ENCODE measurements at regions not wholly inside any gene's neighbourhood (a gene's known extent, or its start where the extent isn't known, plus 50 kb on each side); places are given as distances from the start of the nearest gene placed in this dataset.

DNA sequence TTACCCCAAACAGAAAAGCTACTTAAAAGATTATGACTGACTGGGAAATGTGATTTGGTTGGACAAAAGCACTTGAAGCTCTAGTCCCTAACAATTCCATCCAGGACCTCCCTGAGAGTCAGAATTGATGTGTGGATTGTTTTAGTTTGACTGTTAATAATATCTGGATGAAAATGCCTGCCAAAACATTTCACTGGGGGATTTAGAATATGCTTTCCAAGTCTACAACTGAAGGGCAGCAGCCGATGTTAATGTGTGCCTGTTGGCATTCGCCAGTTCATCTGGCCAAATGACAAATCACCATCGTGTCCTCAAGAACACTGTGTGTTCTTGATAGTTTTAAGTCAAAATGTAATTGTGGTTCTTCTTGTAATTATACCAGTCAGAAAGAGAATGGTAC lies 76.0 kb upstream of the TSC22D1 start:
- POLR2A ChIA-PET, result no interaction called here

More for the DNA sequence above, 76.0 kb upstream of the TSC22D1 start:
- Histone ChIP-seq H2AFZ (ENCODE audit: low read length) (no peak overlapping the region), H3K36me3 (replicated peaks in 1 of 2; ENCODE audit: control insufficient read depth in 1 of 2, insufficient read depth in 2 of 2, low read length in 2 of 2) (no peaks in the 10 kb centered on the region), H3K79me2 (ENCODE audit: insufficient read depth, low read length) (no peaks in the 10 kb centered on the region), H3K4me3 (replicated peaks in 1 of 3; ENCODE audit: insufficient read depth in 1 of 3, low read depth in 2 of 3, low read length in 3 of 3) (no peak overlapping the region), H3K9me3 (ENCODE audit: low read length) (no peaks in the 10 kb centered on the region), H3K9ac (ENCODE audit: insufficient read depth, low read depth, low read length) (no peak overlapping the region), H3K4me1 (ENCODE audit: insufficient read depth, low read length) (0 out of 2 replicates have a peak, but pooled peaks cover 6% of the 10 kb centered on the region), H3K27ac (ENCODE audit: extremely low read length, insufficient read depth, low read length) (no peak overlapping the region), H4K20me1 (ENCODE audit: insufficient read depth, low read length) (no peaks in the 10 kb centered on the region), H3K4me2 (ENCODE audit: low read depth, low read length) (no peak overlapping the region), H3K27me3 (ENCODE audit: control insufficient read depth in 1 of 2, insufficient read depth in 2 of 2, low read length in 2 of 2) (no peaks in the 10 kb centered on the region)
- CTCF ChIA-PET (ENCODE audit: low intra/inter-chr PET ratio, low total read pairs), result no interaction called here
- WGBS (ENCODE audit: low lambda C conversion rate), result 72% methylated on average over 3 of the region's 3 CpGs
- in situ Hi-C loops (cut with HindIII; ENCODE audit: extremely low pct_ligation_motif_present, low pct_unique_long_range_greater_than_20kb), result no loop called here
- ATAC-seq, result no peak
- FAIRE-seq, result no peak
- no TSS peak for BruUV-seq (replicated peaks)
- TF ChIP-seq, protein P1, sequence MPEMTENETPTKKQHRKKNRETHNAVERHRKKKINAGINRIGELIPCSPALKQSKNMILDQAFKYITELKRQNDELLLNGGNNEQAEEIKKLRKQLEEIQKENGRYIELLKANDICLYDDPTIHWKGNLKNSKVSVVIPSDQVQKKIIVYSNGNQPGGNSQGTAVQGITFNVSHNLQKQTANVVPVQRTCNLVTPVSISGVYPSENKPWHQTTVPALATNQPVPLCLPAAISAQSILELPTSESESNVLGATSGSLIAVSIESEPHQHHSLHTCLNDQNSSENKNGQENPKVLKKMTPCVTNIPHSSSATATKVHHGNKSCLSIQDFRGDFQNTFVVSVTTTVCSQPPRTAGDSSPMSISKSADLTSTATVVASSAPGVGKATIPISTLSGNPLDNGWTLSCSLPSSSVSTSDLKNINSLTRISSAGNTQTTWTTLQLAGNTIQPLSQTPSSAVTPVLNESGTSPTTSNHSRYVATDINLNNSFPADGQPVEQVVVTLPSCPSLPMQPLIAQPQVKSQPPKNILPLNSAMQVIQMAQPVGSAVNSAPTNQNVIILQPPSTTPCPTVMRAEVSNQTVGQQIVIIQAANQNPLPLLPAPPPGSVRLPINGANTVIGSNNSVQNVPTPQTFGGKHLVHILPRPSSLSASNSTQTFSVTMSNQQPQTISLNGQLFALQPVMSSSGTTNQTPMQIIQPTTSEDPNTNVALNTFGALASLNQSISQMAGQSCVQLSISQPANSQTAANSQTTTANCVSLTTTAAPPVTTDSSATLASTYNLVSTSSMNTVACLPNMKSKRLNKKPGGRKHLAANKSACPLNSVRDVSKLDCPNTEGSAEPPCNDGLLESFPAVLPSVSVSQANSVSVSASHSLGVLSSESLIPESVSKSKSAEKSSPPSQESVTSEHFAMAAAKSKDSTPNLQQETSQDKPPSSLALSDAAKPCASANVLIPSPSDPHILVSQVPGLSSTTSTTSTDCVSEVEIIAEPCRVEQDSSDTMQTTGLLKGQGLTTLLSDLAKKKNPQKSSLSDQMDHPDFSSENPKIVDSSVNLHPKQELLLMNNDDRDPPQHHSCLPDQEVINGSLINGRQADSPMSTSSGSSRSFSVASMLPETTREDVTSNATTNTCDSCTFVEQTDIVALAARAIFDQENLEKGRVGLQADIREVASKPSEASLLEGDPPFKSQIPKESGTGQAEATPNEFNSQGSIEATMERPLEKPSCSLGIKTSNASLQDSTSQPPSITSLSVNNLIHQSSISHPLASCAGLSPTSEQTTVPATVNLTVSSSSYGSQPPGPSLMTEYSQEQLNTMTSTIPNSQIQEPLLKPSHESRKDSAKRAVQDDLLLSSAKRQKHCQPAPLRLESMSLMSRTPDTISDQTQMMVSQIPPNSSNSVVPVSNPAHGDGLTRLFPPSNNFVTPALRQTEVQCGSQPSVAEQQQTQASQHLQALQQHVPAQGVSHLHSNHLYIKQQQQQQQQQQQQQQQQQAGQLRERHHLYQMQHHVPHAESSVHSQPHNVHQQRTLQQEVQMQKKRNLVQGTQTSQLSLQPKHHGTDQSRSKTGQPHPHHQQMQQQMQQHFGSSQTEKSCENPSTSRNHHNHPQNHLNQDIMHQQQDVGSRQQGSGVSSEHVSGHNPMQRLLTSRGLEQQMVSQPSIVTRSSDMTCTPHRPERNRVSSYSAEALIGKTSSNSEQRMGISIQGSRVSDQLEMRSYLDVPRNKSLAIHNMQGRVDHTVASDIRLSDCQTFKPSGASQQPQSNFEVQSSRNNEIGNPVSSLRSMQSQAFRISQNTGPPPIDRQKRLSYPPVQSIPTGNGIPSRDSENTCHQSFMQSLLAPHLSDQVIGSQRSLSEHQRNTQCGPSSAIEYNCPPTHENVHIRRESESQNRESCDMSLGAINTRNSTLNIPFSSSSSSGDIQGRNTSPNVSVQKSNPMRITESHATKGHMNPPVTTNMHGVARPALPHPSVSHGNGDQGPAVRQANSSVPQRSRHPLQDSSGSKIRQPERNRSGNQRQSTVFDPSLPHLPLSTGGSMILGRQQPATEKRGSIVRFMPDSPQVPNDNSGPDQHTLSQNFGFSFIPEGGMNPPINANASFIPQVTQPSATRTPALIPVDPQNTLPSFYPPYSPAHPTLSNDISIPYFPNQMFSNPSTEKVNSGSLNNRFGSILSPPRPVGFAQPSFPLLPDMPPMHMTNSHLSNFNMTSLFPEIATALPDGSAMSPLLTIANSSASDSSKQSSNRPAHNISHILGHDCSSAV (CRISPR knock-in tag; IDR thresholded peaks at IDR 0.05; ENCODE audit: borderline replicate concordance), result no peak
- TF ChIP-seq ZNF567 (CRISPR knock-in tag; IDR thresholded peaks at IDR 0.05; ENCODE audit: borderline replicate concordance) (no peak), ZEB1 (IDR thresholded peaks at IDR 0.05; ENCODE audit: insufficient replicate concordance, low read depth) (no peak), MED8 (CRISPR knock-in tag; IDR thresholded peaks at IDR 0.05; ENCODE audit: insufficient replicate concordance) (no peak), NCOA5 (CRISPR knock-in tag; IDR thresholded peaks at IDR 0.05) (no peak), ZNF570 (CRISPR knock-in tag; IDR thresholded peaks at IDR 0.05; ENCODE audit: borderline replicate concordance) (no peak)
- TF ChIP-seq, protein P2, sequence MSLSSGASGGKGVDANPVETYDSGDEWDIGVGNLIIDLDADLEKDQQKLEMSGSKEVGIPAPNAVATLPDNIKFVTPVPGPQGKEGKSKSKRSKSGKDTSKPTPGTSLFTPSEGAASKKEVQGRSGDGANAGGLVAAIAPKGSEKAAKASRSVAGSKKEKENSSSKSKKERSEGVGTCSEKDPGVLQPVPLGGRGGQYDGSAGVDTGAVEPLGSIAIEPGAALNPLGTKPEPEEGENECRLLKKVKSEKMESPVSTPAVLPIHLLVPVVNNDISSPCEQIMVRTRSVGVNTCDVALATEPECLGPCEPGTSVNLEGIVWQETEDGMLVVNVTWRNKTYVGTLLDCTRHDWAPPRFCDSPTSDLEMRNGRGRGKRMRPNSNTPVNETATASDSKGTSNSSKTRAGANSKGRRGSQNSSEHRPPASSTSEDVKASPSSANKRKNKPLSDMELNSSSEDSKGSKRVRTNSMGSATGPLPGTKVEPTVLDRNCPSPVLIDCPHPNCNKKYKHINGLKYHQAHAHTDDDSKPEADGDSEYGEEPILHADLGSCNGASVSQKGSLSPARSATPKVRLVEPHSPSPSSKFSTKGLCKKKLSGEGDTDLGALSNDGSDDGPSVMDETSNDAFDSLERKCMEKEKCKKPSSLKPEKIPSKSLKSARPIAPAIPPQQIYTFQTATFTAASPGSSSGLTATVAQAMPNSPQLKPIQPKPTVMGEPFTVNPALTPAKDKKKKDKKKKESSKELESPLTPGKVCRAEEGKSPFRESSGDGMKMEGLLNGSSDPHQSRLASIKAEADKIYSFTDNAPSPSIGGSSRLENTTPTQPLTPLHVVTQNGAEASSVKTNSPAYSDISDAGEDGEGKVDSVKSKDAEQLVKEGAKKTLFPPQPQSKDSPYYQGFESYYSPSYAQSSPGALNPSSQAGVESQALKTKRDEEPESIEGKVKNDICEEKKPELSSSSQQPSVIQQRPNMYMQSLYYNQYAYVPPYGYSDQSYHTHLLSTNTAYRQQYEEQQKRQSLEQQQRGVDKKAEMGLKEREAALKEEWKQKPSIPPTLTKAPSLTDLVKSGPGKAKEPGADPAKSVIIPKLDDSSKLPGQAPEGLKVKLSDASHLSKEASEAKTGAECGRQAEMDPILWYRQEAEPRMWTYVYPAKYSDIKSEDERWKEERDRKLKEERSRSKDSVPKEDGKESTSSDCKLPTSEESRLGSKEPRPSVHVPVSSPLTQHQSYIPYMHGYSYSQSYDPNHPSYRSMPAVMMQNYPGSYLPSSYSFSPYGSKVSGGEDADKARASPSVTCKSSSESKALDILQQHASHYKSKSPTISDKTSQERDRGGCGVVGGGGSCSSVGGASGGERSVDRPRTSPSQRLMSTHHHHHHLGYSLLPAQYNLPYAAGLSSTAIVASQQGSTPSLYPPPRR (CRISPR knock-in tag; IDR thresholded peaks at IDR 0.05; ENCODE audit: borderline replicate concordance), result no peak
- intact Hi-C loops (cut with micrococcal nuclease; ENCODE audit: unreplicated experiment), result no loop called here
- DNase-seq (ENCODE audit: low spot score), result no peak
